DOHH2 (cell line): ENCODE measurements at regions not wholly inside any gene's neighbourhood (a gene's known extent, or its start where the extent isn't known, plus 50 kb on each side); places are given as distances from the start of the nearest gene placed in this dataset.
"Not testable (repeated sequence)": the region's sequence is repeated elsewhere in the genome, so short reads cannot be mapped to it uniquely, and the experiment has no call there.

Source experiments
- H3F3A ChIP-seq: fragments of 200-600 bp; sonication (generic), shearing (Covaris generic); 2 replicates; pipeline ENCODE4 v1.6.0; 2016; ENCODE audit warnings: antibody characterized with exemption, mild to moderate bottlenecking; ENCODE audit not compliant: control insufficient read depth, insufficient read depth
- H3K27ac ChIP-seq: fragments of 200-600 bp; sonication (generic); 2 replicates; pipeline ENCODE4 v1.5.1; 2014; ENCODE audit warnings: low read depth, mild to moderate bottlenecking, low read length, moderate library complexity
- H3K27me3 ChIP-seq: fragments of 200-600 bp; sonication (generic); 2 replicates; pipeline ENCODE4 v1.6.1; 2014; ENCODE audit warnings: mild to moderate bottlenecking, low read length, mixed read lengths; ENCODE audit not compliant: control insufficient read depth
- H3K36me3 ChIP-seq: fragments of 200-600 bp; sonication (generic); 2 replicates; pipeline ENCODE4 v1.6.1; 2014; ENCODE audit warnings: mild to moderate bottlenecking, low read length, moderate library complexity, mixed read lengths; ENCODE audit not compliant: control insufficient read depth
- H3K4me1 ChIP-seq: fragments of 200-600 bp; sonication (generic); 2 replicates; pipeline ENCODE4 v1.6.1; 2014; ENCODE audit warnings: mild to moderate bottlenecking, low read length, mixed read lengths; ENCODE audit not compliant: control insufficient read depth
- H3K4me2 ChIP-seq: fragments of 200-600 bp; sonication (generic); 2 replicates; pipeline ENCODE4 v1.6.0; 2014; ENCODE audit warnings: mild to moderate bottlenecking, low read length, moderate library complexity
- H3K4me3 ChIP-seq: fragments of 200-600 bp; sonication (generic); 2 replicates; pipeline ENCODE4 v1.5.1; 2014; ENCODE audit warnings: mild to moderate bottlenecking, low read length, mixed read lengths
- H3K79me2 ChIP-seq: fragments of 200-600 bp; sonication (generic); 2 replicates; pipeline ENCODE4 v1.6.1; 2014; ENCODE audit warnings: mild to moderate bottlenecking, low read length, mixed read lengths; ENCODE audit not compliant: control insufficient read depth
- H3K9me2 ChIP-seq: fragments of 200-600 bp; sonication (generic); replicated peaks from 2 replicates; pipeline ENCODE4 v1.6.1; 2014; ENCODE audit warnings: mild to moderate bottlenecking, low read length, mixed read lengths; ENCODE audit not compliant: control insufficient read depth
- H3K9me3 ChIP-seq: fragments of 200-600 bp; sonication (generic); 2 replicates; pipeline ENCODE4 v1.6.1; 2014; ENCODE audit warnings: antibody characterized with exemption, low read length, mixed read lengths; ENCODE audit not compliant: control insufficient read depth, insufficient read depth
- H4K20me1 ChIP-seq: fragments of 200-600 bp; sonication (generic); 2 replicates; pipeline ENCODE4 v1.6.0; 2014; ENCODE audit warnings: low read depth, mild to moderate bottlenecking, antibody characterized with exemption, low read length, moderate library complexity; ENCODE audit not compliant: control insufficient read depth, insufficient read depth
- CTCF ChIP-seq: fragments of 200-600 bp; sonication (generic); IDR thresholded peaks from one replicate; pipeline ENCODE4 v1.5.1; 2014; ENCODE audit warnings: antibody characterized with exemption, mild to moderate bottlenecking, low read depth, low read length; ENCODE audit not compliant: poor library complexity, severe bottlenecking
- EZH2phosphoT487 ChIP-seq: fragments of 200-600 bp; sonication (generic); IDR thresholded peaks from 2 replicates; pipeline ENCODE4 v1.6.1; 2017; ENCODE audit warnings: borderline replicate concordance, mild to moderate bottlenecking, antibody characterized with exemption, low read length, moderate library complexity, mixed read lengths

- H4K20me1 ChIP-seq = no peaks in the 10 kb centered on the region
- H3K36me3 ChIP-seq = no peaks in the 10 kb centered on the region
- no peak overlapping the region for H3K4me3 ChIP-seq
- no peaks in the 10 kb centered on the region for H3K9me3 ChIP-seq
- H3K9me2 ChIP-seq = no peaks in the 10 kb centered on the region
- no peak for TF ChIP-seq CTCF
- H3K4me1 ChIP-seq = no peaks in the 10 kb centered on the region
- H3F3A ChIP-seq = no peaks in the 10 kb centered on the region
- H3K79me2 ChIP-seq = no peaks in the 10 kb centered on the region
- H3K27ac ChIP-seq = no peak overlapping the region
- no peak overlapping the region for H3K4me2 ChIP-seq
- no peaks in the 10 kb centered on the region for H3K27me3 ChIP-seq
These were observed 107.7 kb upstream of the HUWE1 start for GRCh38 chrX:53794181-53794580.

GRCh38 chrX:53768865-53769264 lies 82.3 kb upstream of the HUWE1 start:
- Histone ChIP-seq H3K36me3 (no peaks in the 10 kb centered on the region), H3K9me2 (no peaks in the 10 kb centered on the region), H3F3A (no peaks in the 10 kb centered on the region), H3K27me3 (no peaks in the 10 kb centered on the region), H4K20me1 (no peaks in the 10 kb centered on the region), H3K4me3 (no peak overlapping the region), H3K79me2 (no peaks in the 10 kb centered on the region), H3K27ac (no peak overlapping the region), H3K4me2 (no peak overlapping the region), H3K4me1 (no peaks in the 10 kb centered on the region), H3K9me3 (no peaks in the 10 kb centered on the region)
- no peak for TF ChIP-seq EZH2phosphoT487
- TF ChIP-seq CTCF = no peak

GRCh38 chrX:53768451-53768850 lies 81.9 kb upstream of the HUWE1 start:
- Histone ChIP-seq H3K36me3 (no peaks in the 10 kb centered on the region), H3K4me1 (no peaks in the 10 kb centered on the region), H3F3A (no peaks in the 10 kb centered on the region), H3K27me3 (no peaks in the 10 kb centered on the region), H3K9me2 (no peaks in the 10 kb centered on the region), H3K79me2 (no peaks in the 10 kb centered on the region), H3K9me3 (no peaks in the 10 kb centered on the region), H4K20me1 (no peaks in the 10 kb centered on the region), H3K4me3 (no peak overlapping the region), H3K27ac (no peak overlapping the region), H3K4me2 (no peak overlapping the region)
- TF ChIP-seq EZH2phosphoT487 (no peak), CTCF (no peak)

GRCh38 chrX:53767544-53767943 lies 81.0 kb upstream of the HUWE1 start:
- Histone ChIP-seq H3K27me3 (no peaks in the 10 kb centered on the region), H3F3A (no peaks in the 10 kb centered on the region), H3K4me1 (no peaks in the 10 kb centered on the region), H3K9me3 (no peaks in the 10 kb centered on the region), H3K4me3 (no peak overlapping the region), H3K9me2 (no peaks in the 10 kb centered on the region), H3K79me2 (no peaks in the 10 kb centered on the region), H4K20me1 (no peaks in the 10 kb centered on the region), H3K4me2 (no peak overlapping the region), H3K36me3 (no peaks in the 10 kb centered on the region), H3K27ac (no peak overlapping the region)
- TF ChIP-seq CTCF = no peak
- TF ChIP-seq EZH2phosphoT487 = no peak

GRCh38 chrX:53757181-53757580 lies 70.7 kb upstream of the HUWE1 start:
- not testable (repeated sequence) for H3K79me2 ChIP-seq, H3K9me2 ChIP-seq, H3K27me3 ChIP-seq, H3F3A ChIP-seq, H3K4me3 ChIP-seq, H4K20me1 ChIP-seq, H3K9me3 ChIP-seq, H3K27ac ChIP-seq, H3K4me1 ChIP-seq, H3K36me3 ChIP-seq, H3K4me2 ChIP-seq
